Body of pancreas (tissue), 4 donors: ENCODE measurements at regions not wholly inside any gene's neighbourhood (a gene's known extent, or its start where the extent isn't known, plus 50 kb on each side); places are given as distances from the start of the nearest gene placed in this dataset.

Experiments
- CTCF ChIP-seq, 7 experiments: fragments of 450-650 bp in 4 of 7; fragments of 200-600 bp in 3 of 7; sonication (generic) in 3 of 7; IDR thresholded peaks; one replicate each; pipeline ENCODE4 v1.5.1; 2016 to 2019; ENCODE audit warnings: antibody characterized with exemption in 7 of 7
- POLR2A ChIP-seq, 3 donors: fragments of 450-650 bp; IDR thresholded peaks; one replicate each; pipeline ENCODE4 v1.6.1; 2016; ENCODE audit warnings: antibody characterized with exemption in 3 of 3, mild to moderate bottlenecking in 2 of 3

GRCh38 chrX:103437147-103437873, 61.0 kb downstream of the BEX3 start:
- TF ChIP-seq CTCF (IDR thresholded peaks at IDR 0.05) (no peak), POLR2A (IDR thresholded peaks at IDR 0.05) (no peak)
